H1 (cell line): ENCODE measurements at regions not wholly inside any gene's neighbourhood (a gene's known extent, or its start where the extent isn't known, plus 50 kb on each side); places are given as distances from the start of the nearest gene placed in this dataset.

ENCODE experiments used
- CTCF ChIA-PET: fragments of 300-600 bp; sonication (Branson Sonifier 250); formaldehyde crosslinking; loops from one replicate; lab custom pipeline; 2021; ENCODE audit not compliant: partially characterized antibody; lab: Charles Lee
- POLR2A ChIA-PET: fragments of 300-600 bp; sonication (Branson Sonifier 250); formaldehyde crosslinking; loops from one replicate; lab custom pipeline; 2021; ENCODE audit warnings: inconsistent platforms; ENCODE audit not compliant: partially characterized antibody; lab: Charles Lee
- DNase-seq, 2 experiments: peaks; one replicate each; pipeline versions ENCODE4 v3.0.0 to v3.0.0-alpha.2; 2010 to 2022; ENCODE audit warnings: low spot score in 2 of 2, low read depth in 1 of 2, mixed read lengths in 1 of 2
- FAIRE-seq: peaks from 2 replicates; lab custom pipeline; 2011; peaks lifted over from hg19 to GRCh38; lab: Jason Lieb, UNC
- H2AFZ ChIP-seq: 2 replicates; pipeline ENCODE4 v1.8.1; 2012; ENCODE audit warnings: low read length, inconsistent platforms
- H2AK5ac ChIP-seq: 2 replicates; pipeline ENCODE4 v1.6.1; 2013; ENCODE audit warnings: low read depth, low read length
- H2BK120ac ChIP-seq: replicated peaks from 2 replicates; pipeline ENCODE3; 2013; ENCODE audit warnings: low read depth, low read length, inconsistent platforms
- H2BK12ac ChIP-seq: 2 replicates; pipeline ENCODE4 v1.6.1; 2013; ENCODE audit warnings: low read depth, low read length
- H2BK15ac ChIP-seq: 2 replicates; pipeline ENCODE4 v1.6.1; 2013; ENCODE audit warnings: low read length
- H2BK20ac ChIP-seq: 2 replicates; pipeline ENCODE4 v1.6.1; 2013; ENCODE audit warnings: low read length
- H2BK5ac ChIP-seq: 2 replicates; pipeline ENCODE4 v1.6.1; 2013; ENCODE audit warnings: low read depth, low read length
- H3K14ac ChIP-seq: 2 replicates; pipeline ENCODE4 v1.6.1; 2013; ENCODE audit warnings: inconsistent platforms; ENCODE audit not compliant: insufficient read length
- H3K18ac ChIP-seq: 2 replicates; pipeline ENCODE4 v1.6.1; 2013; ENCODE audit warnings: low read length; ENCODE audit errors: extremely low read depth
- H3K23ac ChIP-seq: 2 replicates; pipeline ENCODE4 v1.6.1; 2013; ENCODE audit warnings: inconsistent platforms; ENCODE audit not compliant: insufficient read length
- H3K23me2 ChIP-seq: 2 replicates; pipeline ENCODE4 v1.6.1; 2013; ENCODE audit warnings: low read depth, low read length
- H3K27ac ChIP-seq: 2 replicates; pipeline ENCODE4 v1.6.1; 2011; ENCODE audit warnings: low read depth, low read length, inconsistent platforms
- H3K27me3 ChIP-seq, 4 experiments: replicated peaks in 1 of 4; 1 replicate in 1 of 4; 2 replicates in 3 of 4; pipeline versions ENCODE4 v1.6.1 to v1.8.1; 2011 to 2013; ENCODE audit warnings: low read length in 3 of 4, mild to moderate bottlenecking in 3 of 4, inconsistent platforms in 2 of 4, mixed read lengths in 2 of 4, moderate library complexity in 1 of 4; ENCODE audit not compliant: control insufficient read depth in 3 of 4, insufficient read depth in 3 of 4; ENCODE audit errors: extremely low read depth in 1 of 4
- H3K36me3 ChIP-seq, 4 experiments: 2 replicates each; pipeline versions ENCODE4 v1.6.1 to v1.8.1; 2011 to 2013; ENCODE audit warnings: mild to moderate bottlenecking in 4 of 4, low read length in 3 of 4, moderate library complexity in 2 of 4, control low read depth in 1 of 4, inconsistent platforms in 1 of 4; ENCODE audit not compliant: insufficient read depth in 4 of 4, control insufficient read depth in 2 of 4
- H3K4ac ChIP-seq: replicated peaks from 2 replicates; pipeline ENCODE3; 2013; ENCODE audit warnings: low read length, low read depth, mixed read lengths, inconsistent platforms; ENCODE audit not compliant: insufficient read length
- H3K4me1 ChIP-seq, 4 experiments: replicated peaks in 1 of 4; 1 replicate in 1 of 4; 2 replicates in 3 of 4; pipeline versions ENCODE4 v1.6.1 to v1.8.1; 2011 to 2013; ENCODE audit warnings: low read length in 3 of 4, inconsistent platforms in 2 of 4, mixed read lengths in 1 of 4; ENCODE audit not compliant: insufficient read depth in 4 of 4, control insufficient read depth in 3 of 4
- H3K4me2 ChIP-seq, 2 experiments: 2 replicates each; pipeline versions ENCODE4 v1.6.1 to v1.8.1; 2011 to 2013; ENCODE audit warnings: low read depth in 2 of 2, low read length in 2 of 2, control low read depth in 1 of 2, inconsistent platforms in 1 of 2, mild to moderate bottlenecking in 1 of 2; ENCODE audit not compliant: insufficient read depth in 1 of 2
- H3K4me3 ChIP-seq, 4 experiments: fragments of 200-600, 300-600 bp in 1 of 4; sonication (generic), shearing (Covaris generic), sonication (Bioruptor Twin) in 1 of 4; 2 replicates each; pipeline versions ENCODE4 v1.5.1 to v1.8.1; 2011 to 2016; ENCODE audit warnings: low read length in 4 of 4, low read depth in 3 of 4, control low read depth in 2 of 4, inconsistent platforms in 2 of 4, mild to moderate bottlenecking in 2 of 4, mixed read lengths in 1 of 4, moderate library complexity in 1 of 4; ENCODE audit not compliant: insufficient read depth in 2 of 4; ENCODE audit errors: extremely low read depth in 1 of 4
- H3K56ac ChIP-seq: replicated peaks from 2 replicates; pipeline ENCODE3; 2013; ENCODE audit warnings: low read depth, mild to moderate bottlenecking, mixed read lengths, low read length, inconsistent platforms; ENCODE audit not compliant: insufficient read length
- H3K79me1 ChIP-seq: 2 replicates; pipeline ENCODE4 v1.6.1; 2013; ENCODE audit warnings: low read depth, low read length, control low read depth
- H3K79me2 ChIP-seq, 2 experiments: 2 replicates each; pipeline versions ENCODE4 v1.6.1 to v1.8.1; 2012 to 2013; ENCODE audit warnings: low read length in 2 of 2, mild to moderate bottlenecking in 2 of 2, inconsistent platforms in 1 of 2; ENCODE audit not compliant: insufficient read depth in 2 of 2, control insufficient read depth in 1 of 2
- H3K9ac ChIP-seq, 4 experiments: replicated peaks in 1 of 4; 1 replicate in 1 of 4; 2 replicates in 3 of 4; pipeline versions ENCODE4 v1.6.1 to v1.8.1; 2011 to 2013; ENCODE audit warnings: low read depth in 3 of 4, low read length in 3 of 4, control low read depth in 2 of 4, mild to moderate bottlenecking in 2 of 4, moderate library complexity in 2 of 4, inconsistent platforms in 1 of 4; ENCODE audit errors: extremely low read depth in 1 of 4
- H3K9me3 ChIP-seq, 2 experiments: 2 replicates each; pipeline versions ENCODE4 v1.6.1 to v1.8.1; 2012 to 2013; ENCODE audit warnings: mild to moderate bottlenecking in 2 of 2, moderate library complexity in 2 of 2, control low read depth in 1 of 2, inconsistent platforms in 1 of 2, low read depth in 1 of 2, low read length in 1 of 2, mixed read lengths in 1 of 2; ENCODE audit not compliant: insufficient read depth in 2 of 2
- H4K20me1 ChIP-seq, 2 experiments: replicated peaks in 1 of 2; 2 replicates each; pipeline versions ENCODE3 to v1.8.1; 2011 to 2013; ENCODE audit warnings: inconsistent platforms in 2 of 2, low read length in 2 of 2, mild to moderate bottlenecking in 1 of 2; ENCODE audit not compliant: insufficient read depth in 2 of 2, control insufficient read depth in 1 of 2
- H4K5ac ChIP-seq: 2 replicates; pipeline ENCODE4 v1.6.1; 2013; ENCODE audit warnings: low read length, low read depth, mixed read lengths, inconsistent platforms; ENCODE audit not compliant: insufficient read length
- H4K8ac ChIP-seq: 2 replicates; pipeline ENCODE4 v1.8.0; 2013; ENCODE audit warnings: mild to moderate bottlenecking, moderate library complexity, low read length, inconsistent platforms; ENCODE audit not compliant: insufficient read depth; ENCODE audit errors: extremely low read depth
- H4K91ac ChIP-seq: replicated peaks from 2 replicates; pipeline ENCODE3; 2013; ENCODE audit warnings: low read length, mixed read lengths, inconsistent platforms; ENCODE audit not compliant: insufficient read length
- ASH2L ChIP-seq: fragments of 200-600, 300-600 bp; sonication (generic); IDR thresholded peaks from one replicate; pipeline ENCODE4 v1.7.1; 2017; ENCODE audit warnings: low read length
- BACH1 ChIP-seq: IDR thresholded peaks from 2 replicates; pipeline ENCODE4 v1.6.1; 2012; ENCODE audit warnings: low read length, improper control_type of control experiment
- E2F6 ChIP-seq: IDR thresholded peaks from 2 replicates; pipeline ENCODE4 v1.6.1; 2012; ENCODE audit warnings: inconsistent platforms
- HDAC2 ChIP-seq, 2 experiments: fragments of 300-600 bp in 1 of 2; sonication (generic) in 1 of 2; IDR thresholded peaks; 2 replicates each; pipeline ENCODE4 v1.6.1; 2011 to 2012; ENCODE audit warnings: low read depth in 2 of 2, low read length in 2 of 2, mild to moderate bottlenecking in 2 of 2, moderate library complexity in 2 of 2, borderline replicate concordance in 1 of 2, inconsistent platforms in 1 of 2
- HDAC6 ChIP-seq: IDR thresholded peaks from one replicate; pipeline ENCODE4 v1.7.1; 2012; ENCODE audit warnings: low read depth, mild to moderate bottlenecking, inconsistent platforms, low read length, moderate library complexity
- JUND ChIP-seq: IDR thresholded peaks from 2 replicates; pipeline ENCODE4 v1.6.1; 2011; ENCODE audit warnings: mild to moderate bottlenecking, improper control_type of control experiment, low read length
- KDM1A ChIP-seq: fragments of 200-600, 300-600 bp; sonication (generic); IDR thresholded peaks from 2 replicates; pipeline ENCODE4 v1.7.1; 2016; ENCODE audit warnings: mild to moderate bottlenecking, low read length, borderline replicate concordance
- POLR2AphosphoS5 ChIP-seq: IDR thresholded peaks from 2 replicates; pipeline ENCODE4 v1.6.1; 2011; ENCODE audit warnings: low read depth, low read length
- RNF2 ChIP-seq: fragments of 200-900, 300-1000 bp; sonication (generic); IDR thresholded peaks from 2 replicates; pipeline ENCODE4 v1.7.1; 2016; ENCODE audit warnings: borderline replicate concordance, low read depth, mild to moderate bottlenecking, antibody characterized with exemption, low read length; ENCODE audit not compliant: poor library complexity, severe bottlenecking; ENCODE audit errors: missing control alignments
- SP1 ChIP-seq: IDR thresholded peaks from 2 replicates; pipeline ENCODE4 v1.6.1; 2011; ENCODE audit warnings: low read depth, low read length
- TAF1 ChIP-seq: IDR thresholded peaks from 2 replicates; pipeline ENCODE4 v1.6.1; 2011; ENCODE audit warnings: mild to moderate bottlenecking, low read depth, low read length
- TCF12 ChIP-seq: IDR thresholded peaks from 2 replicates; pipeline ENCODE4 v1.6.1; 2011; ENCODE audit warnings: low read depth, mild to moderate bottlenecking, low read length
- ZNF274 ChIP-seq: IDR thresholded peaks from 2 replicates; pipeline ENCODE4 v1.7.0; 2012; ENCODE audit warnings: low read length, borderline replicate concordance; ENCODE audit errors: extremely low read depth
- WGBS, 2 experiments: shearing (Covaris generic) in 1 of 2; methylation state at CpG; one replicate each; pipeline versions ENCODE4 v1.1.6 to v1.1.7; 2013 to 2015; ENCODE audit warnings: low lambda C conversion rate in 2 of 2, mixed read lengths in 2 of 2, inconsistent platforms in 1 of 2, low coverage in 1 of 2, missing lambda C conversion rate in 1 of 2; ENCODE audit not compliant: insufficient replicate concordance in 2 of 2, insufficient coverage in 1 of 2, insufficient read length in 1 of 2; ENCODE audit errors: extremely low coverage in 1 of 2, missing lambda C conversion rate in 1 of 2; 5-methylcytosine and 5-hydroxymethylcytosine counted together

- H3K4ac ChIP-seq = no peak overlapping the region
- H2BK5ac ChIP-seq = no peak overlapping the region
- H4K20me1 ChIP-seq = no peaks in the 10 kb centered on the region
- H3K4me3 ChIP-seq = no peak overlapping the region
- H3K56ac ChIP-seq = no peak overlapping the region
- no peaks in the 10 kb centered on the region for H3K9me3 ChIP-seq
- no peak overlapping the region for H2BK120ac ChIP-seq
- no peaks in the 10 kb centered on the region for H3K79me2 ChIP-seq
- no peak overlapping the region for H2BK15ac ChIP-seq
- no peak overlapping the region for H4K91ac ChIP-seq
- no peak overlapping the region for H2BK20ac ChIP-seq
- no peak overlapping the region for H2BK12ac ChIP-seq
- DNase-seq (no peak), FAIRE-seq (no peak)
- no peak overlapping the region for H3K4me2 ChIP-seq
- H2AK5ac ChIP-seq = no peak overlapping the region
- H3K23ac ChIP-seq = no peak overlapping the region
- no peak overlapping the region for H3K27ac ChIP-seq
- H3K27me3 ChIP-seq = no peaks in the 10 kb centered on the region
- H4K8ac ChIP-seq = no peak overlapping the region
- no peaks in the 10 kb centered on the region for H3K4me1 ChIP-seq
- H3K14ac ChIP-seq = no peak overlapping the region
- H3K79me1 ChIP-seq = no peaks in the 10 kb centered on the region
- H3K18ac ChIP-seq = no peak overlapping the region
- WGBS, 2 experiments = 92% methylated on average over 3 of the region's 3 CpGs; no CpG with 5 or more reads in 1 of the 2 experiments
- H3K23me2 ChIP-seq = no peaks in the 10 kb centered on the region; the same call in 1 of the 2 replicates
- H4K5ac ChIP-seq = no peak overlapping the region
- no peaks in the 10 kb centered on the region for H3K36me3 ChIP-seq
- POLR2A ChIA-PET = interaction anchor here (0.6 kb wide), 1 partner anchor 218 kb away, joined by 4 read pairs; no protein-coding TSS in a partner anchor
- CTCF ChIA-PET = interaction anchor here (0.6 to 1.1 kb wide), 3 partner anchors 12 to 124 kb away, joined by 3 read pairs; no protein-coding TSS in a partner anchor
- no peak overlapping the region for H2AFZ ChIP-seq
- H3K9ac ChIP-seq = no peak overlapping the region
- TF ChIP-seq ASH2L (no peak), E2F6 (no peak), TAF1 (no peak), TCF12 (no peak), POLR2AphosphoS5 (no peak), HDAC2 (IDR thresholded peaks at IDR 0.05; ENCODE audit: borderline replicate concordance in 1 of 2, low read depth in 2 of 2, low read length in 2 of 2) (no peak), ZNF274 (no peak), BACH1 (no peak), RNF2 (no peak), SP1 (no peak), KDM1A (no peak), HDAC6 (no peak), JUND (no peak)
Observed at GRCh38 chr3:180341516-180341915, 260.4 kb upstream of the TTC14 start.
